Cardiac muscle cell (in vitro differentiated cells and primary cell): ENCODE measurements at regions not wholly inside any gene's neighbourhood (a gene's known extent, or its start where the extent isn't known, plus 50 kb on each side); places are given as distances from the start of the nearest gene placed in this dataset.

Experiments
- DNase-seq, 2 donors: peaks; one replicate each; pipeline versions ENCODE4 v3.0.0 to v3.0.0-alpha.2; 2010 to 2017; ENCODE audit warnings: low read depth in 1 of 2, low spot score in 1 of 2
- H3K27ac ChIP-seq: fragments of 200-600 bp; sonication (generic); 2 replicates; pipeline ENCODE4 v1.5.1; 2016
- H3K27me3 ChIP-seq: fragments of 200-600 bp; sonication (generic); 2 replicates; pipeline ENCODE4 v1.6.0; 2016; ENCODE audit warnings: control low read depth
- H3K36me3 ChIP-seq: fragments of 200-600 bp; sonication (generic); 2 replicates; pipeline ENCODE4 v1.5.1; 2016; ENCODE audit warnings: control low read depth
- H3K4me1 ChIP-seq: fragments of 200-600 bp; sonication (generic); 2 replicates; pipeline ENCODE4 v1.8.1; 2017; ENCODE audit warnings: low read depth, mild to moderate bottlenecking, mixed run types
- H3K4me3 ChIP-seq: fragments of 200-600 bp; sonication (generic); 2 replicates; pipeline ENCODE4 v1.5.1; 2016; ENCODE audit warnings: mild to moderate bottlenecking
- H3K9me3 ChIP-seq: fragments of 200-600 bp; sonication (generic); 2 replicates; pipeline ENCODE4 v1.5.1; 2017; ENCODE audit warnings: low read depth, mild to moderate bottlenecking, control low read depth
- CTCF ChIP-seq: IDR thresholded peaks from 2 replicates; pipeline ENCODE4 v1.5.1; 2012; ENCODE audit warnings: low read depth, mild to moderate bottlenecking, low read length

- Histone ChIP-seq H3K4me3 (no peak overlapping the region), H3K36me3 (no peaks in the 10 kb centered on the region), H3K4me1 (peaks cover 9% of the 10 kb centered on the region), H3K27me3 (no peaks in the 10 kb centered on the region), H3K27ac (no peak overlapping the region), H3K9me3 (no peaks in the 10 kb centered on the region)
- TF ChIP-seq CTCF: no peak
- DNase-seq: no peak
These were observed 126.4 kb upstream of the SDK1 start for GRCh38 chr7:3174515-3175284.

- Histone ChIP-seq H3K27me3 (no peaks in the 10 kb centered on the region), H3K4me3 (no peak overlapping the region), H3K36me3 (no peaks in the 10 kb centered on the region), H3K27ac (no peak overlapping the region), H3K4me1 (peaks cover 9% of the 10 kb centered on the region), H3K9me3 (no peaks in the 10 kb centered on the region)
- TF ChIP-seq CTCF: no peak
- DNase-seq: no peak
These were observed 125.7 kb upstream of the SDK1 start for GRCh38 chr7:3175285-3175902.

GRCh38 chr7:3176112-3177000 lies 124.7 kb upstream of the SDK1 start:
- Histone ChIP-seq H3K27me3 (no peaks in the 10 kb centered on the region), H3K4me1 (peaks cover 9% of the 10 kb centered on the region), H3K36me3 (no peaks in the 10 kb centered on the region), H3K27ac (peak overlapping the region; percentile 0), H3K4me3 (no peak overlapping the region), H3K9me3 (no peaks in the 10 kb centered on the region)
- TF ChIP-seq CTCF: no peak
- DNase-seq: no peak

GRCh38 chr7:3177271-3177670 lies 123.8 kb upstream of the SDK1 start:
- no peak for DNase-seq
- H3K27ac ChIP-seq: peak overlapping the region; percentile 0
- H3K9me3 ChIP-seq: no peaks in the 10 kb centered on the region

GRCh38 chr7:3179456-3179855 lies 121.6 kb upstream of the SDK1 start:
- Histone ChIP-seq H3K9me3 (no peaks in the 10 kb centered on the region), H3K4me1 (peaks cover under 1% of the 10 kb centered on the region), H3K36me3 (no peaks in the 10 kb centered on the region), H3K4me3 (no peak overlapping the region), H3K27ac (no peak overlapping the region), H3K27me3 (no peaks in the 10 kb centered on the region)
- no peak for DNase-seq
- no peak for TF ChIP-seq CTCF

More at GRCh38 chr7:3177271-3177670, 123.8 kb upstream of the SDK1 start:
- Histone ChIP-seq H3K36me3 (no peaks in the 10 kb centered on the region), H3K4me3 (no peak overlapping the region), H3K27me3 (no peaks in the 10 kb centered on the region), H3K4me1 (peaks cover 9% of the 10 kb centered on the region)
- no peak for TF ChIP-seq CTCF
